MM.1S (cell line): ENCODE measurements at regions not wholly inside any gene's neighbourhood (a gene's known extent, or its start where the extent isn't known, plus 50 kb on each side); places are given as distances from the start of the nearest gene placed in this dataset.
"Not testable (repeated sequence)": the region's sequence is repeated elsewhere in the genome, so short reads cannot be mapped to it uniquely, and the experiment has no call there.

Experiments
- CTCF ChIP-seq: fragments of 300-600 bp; sonication (generic); IDR thresholded peaks from 2 replicates; pipeline ENCODE4 v1.5.1; 2016; ENCODE audit warnings: antibody characterized with exemption, low read length, mixed read lengths
- EZH2phosphoT487 ChIP-seq: fragments of 300-600 bp; sonication (generic); IDR thresholded peaks from 2 replicates; pipeline ENCODE4 v1.6.1; 2018; ENCODE audit warnings: antibody characterized with exemption, low read length

- TF ChIP-seq CTCF, EZH2phosphoT487: not testable (repeated sequence)
These were observed 83.8 kb downstream of the VCPKMT start for GRCh38 chr14:50032462-50033167.
